ENCODE measurements at regions not wholly inside any gene's neighbourhood (a gene's known extent, or its start where the extent isn't known, plus 50 kb on each side); places are given as distances from the start of the nearest gene placed in this dataset.

DNA sequence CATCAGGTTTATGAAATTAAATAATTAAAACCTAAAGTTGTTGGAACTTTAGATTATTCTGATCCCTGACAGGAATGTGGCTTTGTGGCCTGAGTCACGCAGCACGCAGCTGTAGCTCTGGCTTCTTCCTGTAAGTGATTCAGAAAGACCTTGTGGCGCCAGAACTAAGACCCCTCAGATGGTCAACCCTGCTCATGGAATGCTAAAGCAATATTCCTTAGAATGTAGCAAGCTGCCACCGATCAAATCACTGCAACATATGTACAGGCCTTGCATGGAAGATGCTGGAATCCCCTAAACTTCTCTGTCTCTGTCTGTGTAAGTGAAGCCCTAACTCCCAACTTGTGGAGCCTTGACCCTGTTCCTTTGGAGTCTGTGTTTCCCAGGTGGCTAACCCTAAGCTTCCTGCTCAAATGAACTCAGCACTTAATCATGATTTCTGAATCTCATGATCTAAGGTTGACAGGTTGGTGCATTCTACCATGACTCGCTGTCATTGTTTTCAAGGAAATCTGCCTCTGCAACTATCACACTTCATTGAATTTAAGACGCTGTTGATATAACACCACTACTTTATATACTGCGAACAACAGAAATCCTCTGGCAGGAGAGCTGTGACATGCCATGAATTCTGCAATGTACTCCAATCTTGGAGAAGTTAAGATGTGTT, 111.2 kb upstream of the CST7 start:
- TF ChIP-seq EGR2 (tag by site-specific recombination; IDR thresholded peaks at IDR 0.05; ENCODE audit: low read depth) (no peak), GLI4 (tag by site-specific recombination; IDR thresholded peaks at IDR 0.05) (no peak), ZNF350 (tag by site-specific recombination; IDR thresholded peaks at IDR 0.05) (no peak), ZNF274 (IDR thresholded peaks at IDR 0.05; ENCODE audit: low read length) (no peak), ZNF274 (tag by site-specific recombination; IDR thresholded peaks at IDR 0.05; ENCODE audit: borderline replicate concordance) (no peak), ZNF560 (tag by site-specific recombination; IDR thresholded peaks at IDR 0.05; ENCODE audit: borderline replicate concordance) (no peak), ZNF175 (tag by site-specific recombination; IDR thresholded peaks at IDR 0.05) (no peak), ZNF112 (tag by site-specific recombination; IDR thresholded peaks at IDR 0.05) (no peak), YY1 (tag by site-specific recombination; IDR thresholded peaks at IDR 0.05) (no peak), ZNF37A (tag by site-specific recombination; IDR thresholded peaks at IDR 0.05) (no peak), ZNF830 (tag by site-specific recombination; IDR thresholded peaks at IDR 0.05; ENCODE audit: low read depth) (no peak), RBAK (tag by site-specific recombination; IDR thresholded peaks at IDR 0.05) (no peak)
- TF ChIP-seq, protein P1, sequence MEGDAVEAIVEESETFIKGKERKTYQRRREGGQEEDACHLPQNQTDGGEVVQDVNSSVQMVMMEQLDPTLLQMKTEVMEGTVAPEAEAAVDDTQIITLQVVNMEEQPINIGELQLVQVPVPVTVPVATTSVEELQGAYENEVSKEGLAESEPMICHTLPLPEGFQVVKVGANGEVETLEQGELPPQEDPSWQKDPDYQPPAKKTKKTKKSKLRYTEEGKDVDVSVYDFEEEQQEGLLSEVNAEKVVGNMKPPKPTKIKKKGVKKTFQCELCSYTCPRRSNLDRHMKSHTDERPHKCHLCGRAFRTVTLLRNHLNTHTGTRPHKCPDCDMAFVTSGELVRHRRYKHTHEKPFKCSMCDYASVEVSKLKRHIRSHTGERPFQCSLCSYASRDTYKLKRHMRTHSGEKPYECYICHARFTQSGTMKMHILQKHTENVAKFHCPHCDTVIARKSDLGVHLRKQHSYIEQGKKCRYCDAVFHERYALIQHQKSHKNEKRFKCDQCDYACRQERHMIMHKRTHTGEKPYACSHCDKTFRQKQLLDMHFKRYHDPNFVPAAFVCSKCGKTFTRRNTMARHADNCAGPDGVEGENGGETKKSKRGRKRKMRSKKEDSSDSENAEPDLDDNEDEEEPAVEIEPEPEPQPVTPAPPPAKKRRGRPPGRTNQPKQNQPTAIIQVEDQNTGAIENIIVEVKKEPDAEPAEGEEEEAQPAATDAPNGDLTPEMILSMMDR (tag by site-specific recombination; IDR thresholded peaks at IDR 0.05) = no peak
- TF ChIP-seq, protein P2, sequence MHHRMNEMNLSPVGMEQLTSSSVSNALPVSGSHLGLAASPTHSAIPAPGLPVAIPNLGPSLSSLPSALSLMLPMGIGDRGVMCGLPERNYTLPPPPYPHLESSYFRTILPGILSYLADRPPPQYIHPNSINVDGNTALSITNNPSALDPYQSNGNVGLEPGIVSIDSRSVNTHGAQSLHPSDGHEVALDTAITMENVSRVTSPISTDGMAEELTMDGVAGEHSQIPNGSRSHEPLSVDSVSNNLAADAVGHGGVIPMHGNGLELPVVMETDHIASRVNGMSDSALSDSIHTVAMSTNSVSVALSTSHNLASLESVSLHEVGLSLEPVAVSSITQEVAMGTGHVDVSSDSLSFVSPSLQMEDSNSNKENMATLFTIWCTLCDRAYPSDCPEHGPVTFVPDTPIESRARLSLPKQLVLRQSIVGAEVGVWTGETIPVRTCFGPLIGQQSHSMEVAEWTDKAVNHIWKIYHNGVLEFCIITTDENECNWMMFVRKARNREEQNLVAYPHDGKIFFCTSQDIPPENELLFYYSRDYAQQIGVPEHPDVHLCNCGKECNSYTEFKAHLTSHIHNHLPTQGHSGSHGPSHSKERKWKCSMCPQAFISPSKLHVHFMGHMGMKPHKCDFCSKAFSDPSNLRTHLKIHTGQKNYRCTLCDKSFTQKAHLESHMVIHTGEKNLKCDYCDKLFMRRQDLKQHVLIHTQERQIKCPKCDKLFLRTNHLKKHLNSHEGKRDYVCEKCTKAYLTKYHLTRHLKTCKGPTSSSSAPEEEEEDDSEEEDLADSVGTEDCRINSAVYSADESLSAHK (tag by site-specific recombination; IDR thresholded peaks at IDR 0.05) = no peak
